Body of pancreas (tissue), 4 donors: ENCODE measurements at regions not wholly inside any gene's neighbourhood (a gene's known extent, or its start where the extent isn't known, plus 50 kb on each side); places are given as distances from the start of the nearest gene placed in this dataset.

Experiments used
- ATAC-seq: fragments of 150-250 bp; one replicate; pipeline ENCODE4 v1.9.1; 2016
- DNase-seq, 4 donors: peaks; one replicate each; pipeline ENCODE4 v3.0.0-alpha.2; 2019
- H3K27ac ChIP-seq, 4 donors: fragments of 200-600 bp; sonication (generic); 1 replicate in 3 of 4; 2 replicates in 1 of 4; pipeline versions ENCODE4 v1.5.1 to v1.6.1; 2016 to 2019; ENCODE audit warnings: mild to moderate bottlenecking in 1 of 4, mixed read lengths in 1 of 4, moderate library complexity in 1 of 4
- H3K27me3 ChIP-seq, 2 donors: fragments of 200-600 bp; sonication (generic); one replicate each; pipeline ENCODE4 v1.6.0; 2016; ENCODE audit warnings: mild to moderate bottlenecking in 1 of 2
- H3K36me3 ChIP-seq, 2 donors: fragments of 200-600 bp; sonication (generic); replicated peaks in 1 of 2; 2 replicates each; pipeline ENCODE4 v1.5.1; 2016; ENCODE audit warnings: low read depth in 2 of 2; ENCODE audit not compliant: insufficient read depth in 1 of 2
- H3K4me1 ChIP-seq: fragments of 200-600 bp; sonication (generic); one replicate; pipeline ENCODE4 v1.6.0; 2016
- H3K4me3 ChIP-seq, 2 donors: fragments of 200-600 bp; sonication (generic); 1 replicate in 1 of 2; 2 replicates in 1 of 2; pipeline ENCODE4 v1.5.1; 2016 to 2019
- H3K9me3 ChIP-seq, 3 donors: fragments of 200-600 bp; sonication (generic); 1 replicate in 2 of 3; 2 replicates in 1 of 3; pipeline ENCODE4 v1.5.1; 2016
- CTCF ChIP-seq, 7 experiments: fragments of 450-650 bp in 4 of 7; fragments of 200-600 bp in 3 of 7; sonication (generic) in 3 of 7; IDR thresholded peaks; one replicate each; pipeline ENCODE4 v1.5.1; 2016 to 2019; ENCODE audit warnings: antibody characterized with exemption in 7 of 7
- POLR2A ChIP-seq, 3 donors: fragments of 450-650 bp; IDR thresholded peaks; one replicate each; pipeline ENCODE4 v1.6.1; 2016; ENCODE audit warnings: antibody characterized with exemption in 3 of 3, mild to moderate bottlenecking in 2 of 3
- WGBS, 2 donors: methylation state at CpG; one replicate each; pipeline ENCODE4 v1.1.5; 2017; 5-methylcytosine and 5-hydroxymethylcytosine counted together
- intact Hi-C: fragments of 100-400 bp; cut with DNase I; formaldehyde crosslinking; loops from one replicate; pipeline ENCODE4 v1.15.1; 2023

- WGBS, 2 donors = 53 to 63% methylated on average over 4 of the region's 4 CpGs
- Histone ChIP-seq H3K4me1 (no peaks in the 10 kb centered on the region), H3K9me3 (no peaks in the 10 kb centered on the region), H3K27ac (no peak overlapping the region), H3K36me3 (no peaks in the 10 kb centered on the region), H3K4me3 (no peak overlapping the region), H3K27me3 (no peaks in the 10 kb centered on the region)
- TF ChIP-seq CTCF (IDR thresholded peaks at IDR 0.05) (no peak), POLR2A (IDR thresholded peaks at IDR 0.05) (no peak)
- intact Hi-C loops = no loop called here
- no peak for DNase-seq
- no peak for ATAC-seq
Measured at GRCh38 chr12:78420991-78421390, 443.6 kb upstream of the SYT1 start.

- no peak overlapping the region for H3K4me3 ChIP-seq
- ATAC-seq (no peak), DNase-seq (no peak)
- H3K36me3 ChIP-seq = no peaks in the 10 kb centered on the region
- no peaks in the 10 kb centered on the region for H3K4me1 ChIP-seq
- 1 to 4% methylated on average over 2 of the region's 2 CpGs for WGBS, 2 donors
- H3K27ac ChIP-seq = no peak overlapping the region
- intact Hi-C loops = no loop called here
- no peak for TF ChIP-seq POLR2A (IDR thresholded peaks at IDR 0.05)
- no peak for TF ChIP-seq CTCF (IDR thresholded peaks at IDR 0.05)
- no peaks in the 10 kb centered on the region for H3K27me3 ChIP-seq
- H3K9me3 ChIP-seq = no peaks in the 10 kb centered on the region
Measured at GRCh38 chr12:78430551-78430950, 434.0 kb upstream of the SYT1 start.

- intact Hi-C loops = no loop called here
- Histone ChIP-seq H3K27ac (no peak overlapping the region), H3K4me3 (no peak overlapping the region), H3K4me1 (no peaks in the 10 kb centered on the region), H3K27me3 (no peaks in the 10 kb centered on the region), H3K36me3 (no peaks in the 10 kb centered on the region), H3K9me3 (no peaks in the 10 kb centered on the region)
- DNase-seq (no peak), ATAC-seq (no peak)
- TF ChIP-seq CTCF (IDR thresholded peaks at IDR 0.05) (no peak), POLR2A (IDR thresholded peaks at IDR 0.05) (no peak)
Measured at GRCh38 chr12:78431931-78432330, 432.6 kb upstream of the SYT1 start.

- 65 to 70% methylated on average over 5 of the region's 5 CpGs for WGBS, 2 donors
Measured at GRCh38 chr12:78439666-78440065, 424.9 kb upstream of the SYT1 start.

More at GRCh38 chr12:78439666-78440065, 424.9 kb upstream of the SYT1 start:
- Histone ChIP-seq H3K27ac (no peak overlapping the region), H3K9me3 (peaks cover 0 to 4% (median 0%) of the 10 kb centered on the region in 3 donors), H3K27me3 (no peaks in the 10 kb centered on the region), H3K36me3 (no peaks in the 10 kb centered on the region), H3K4me1 (no peaks in the 10 kb centered on the region), H3K4me3 (no peak overlapping the region)
- no peak for ATAC-seq
- TF ChIP-seq POLR2A (IDR thresholded peaks at IDR 0.05) = no peak
- TF ChIP-seq CTCF (IDR thresholded peaks at IDR 0.05) = no peak
- intact Hi-C loops = no loop called here
- DNase-seq = no peak
